CD4-positive, alpha-beta T cell treated with Interleukin-4 for 4 hours (primary cell): ENCODE measurements at regions not wholly inside any gene's neighbourhood (a gene's known extent, or its start where the extent isn't known, plus 50 kb on each side); places are given as distances from the start of the nearest gene placed in this dataset.
"Not testable (repeated sequence)": the region's sequence is repeated elsewhere in the genome, so short reads cannot be mapped to it uniquely, and the experiment has no call there.

Source experiments
- DNase-seq: peaks from one replicate; pipeline ENCODE4 v3.0.0-alpha.2; 2020

GRCh38 chr9:102497709-102498108 is 497.4 kb upstream of the CYLC2 start:
- no peak for DNase-seq

GRCh38 chr9:102486976-102487375 is 508.2 kb upstream of the CYLC2 start:
- DNase-seq: not testable (repeated sequence)

GRCh38 chr9:102483651-102484050 is 511.5 kb upstream of the CYLC2 start:
- no peak for DNase-seq

- DNase-seq: no peak
Measured at GRCh38 chr9:102482776-102483175, 512.4 kb upstream of the CYLC2 start.

GRCh38 chr9:102479191-102479590 is 515.9 kb upstream of the CYLC2 start:
- no peak for DNase-seq

- no peak for DNase-seq
Measured at GRCh38 chr9:102474357-102474756, 520.8 kb upstream of the CYLC2 start.

- not testable (repeated sequence) for DNase-seq
Measured at GRCh38 chr9:102469430-102469829, 525.7 kb upstream of the CYLC2 start.

- DNase-seq: no peak
Measured at GRCh38 chr9:102461156-102461819, 533.8 kb upstream of the CYLC2 start.

- DNase-seq: no peak
Measured at GRCh38 chr9:102459828-102460227, 535.3 kb upstream of the CYLC2 start.

GRCh38 chr9:102456562-102456961 is 538.6 kb upstream of the CYLC2 start:
- DNase-seq: no peak

- no peak for DNase-seq
Measured at GRCh38 chr9:102445906-102446305, 549.2 kb upstream of the CYLC2 start.

- no peak for DNase-seq
Measured at GRCh38 chr9:102445181-102445747, 549.9 kb upstream of the CYLC2 start.

GRCh38 chr9:102439583-102439982 is 555.5 kb upstream of the CYLC2 start:
- no peak for DNase-seq

- not testable (repeated sequence) for DNase-seq
Measured at GRCh38 chr9:102436599-102436998, 558.5 kb upstream of the CYLC2 start.

- no peak for DNase-seq
Measured at GRCh38 chr9:102435427-102435826, 559.7 kb upstream of the CYLC2 start.

GRCh38 chr9:102434545-102434944 is 560.6 kb upstream of the CYLC2 start:
- no peak for DNase-seq

GRCh38 chr9:102428305-102428704 is 566.8 kb upstream of the CYLC2 start:
- no peak for DNase-seq

- not testable (repeated sequence) for DNase-seq
Measured at GRCh38 chr9:102416251-102416650, 578.9 kb upstream of the CYLC2 start.

- DNase-seq: no peak
Measured at GRCh38 chr9:102405218-102405867, 589.8 kb upstream of the CYLC2 start.

- DNase-seq: no peak
Measured at GRCh38 chr9:102403514-102403913, 591.6 kb upstream of the CYLC2 start.

- DNase-seq: no peak
Measured at GRCh38 chr9:102398205-102398604, 596.9 kb upstream of the CYLC2 start.

- not testable (repeated sequence) for DNase-seq
Measured at GRCh38 chr9:102385620-102386019, 609.5 kb upstream of the CYLC2 start.

- no peak for DNase-seq
Measured at GRCh38 chr9:102362470-102363132, 624.2 kb upstream of the GRIN3A start.

- no peak for DNase-seq
Measured at GRCh38 chr9:102360846-102361245, 622.4 kb upstream of the GRIN3A start.
